Tibial artery (tissue), 4 donors: ENCODE measurements at regions not wholly inside any gene's neighbourhood (a gene's known extent, or its start where the extent isn't known, plus 50 kb on each side); places are given as distances from the start of the nearest gene placed in this dataset.

Experiments used
- DNase-seq, 2 donors: peaks; one replicate each; pipeline ENCODE4 v3.0.0-alpha.2; 2019
- H3K27ac ChIP-seq, 2 donors: fragments of 200-600 bp; sonication (generic) in 1 of 2; 1 replicate in 1 of 2; 2 replicates in 1 of 2; pipeline ENCODE4 v1.5.1; 2018 to 2019; ENCODE audit warnings: mild to moderate bottlenecking in 1 of 2
- H3K27me3 ChIP-seq, 2 donors: fragments of 200-600 bp; sonication (generic) in 1 of 2; one replicate each; pipeline versions ENCODE4 v1.5.1 to v1.6.0; 2016 to 2019
- H3K36me3 ChIP-seq, 3 donors: fragments of 200-600 bp; sonication (generic) in 2 of 3; one replicate each; pipeline ENCODE4 v1.5.1; 2016 to 2019; ENCODE audit warnings: mild to moderate bottlenecking in 2 of 3
- H3K4me1 ChIP-seq, 4 donors: fragments of 200-600 bp; sonication (generic) in 2 of 4; 1 replicate in 3 of 4; 2 replicates in 1 of 4; pipeline ENCODE4 v1.5.1; 2016 to 2019
- H3K4me3 ChIP-seq, 2 donors: fragments of 200-600 bp; sonication (generic) in 1 of 2; 1 replicate in 1 of 2; 2 replicates in 1 of 2; pipeline ENCODE4 v1.5.1; 2018 to 2019; ENCODE audit warnings: mild to moderate bottlenecking in 2 of 2
- H3K9me3 ChIP-seq, 3 donors: fragments of 200-600 bp; sonication (generic) in 1 of 3; one replicate each; pipeline ENCODE4 v1.5.1; 2016 to 2019
- CTCF ChIP-seq, 2 experiments: fragments of 200-600 bp in 1 of 2; fragments of 450-650 bp in 1 of 2; IDR thresholded peaks; one replicate each; pipeline ENCODE4 v1.5.1; 2017 to 2019; ENCODE audit warnings: antibody characterized with exemption in 2 of 2, mild to moderate bottlenecking in 1 of 2, moderate library complexity in 1 of 2
- intact Hi-C: fragments of 100-400 bp; cut with DNase I; formaldehyde crosslinking; loops from one replicate; pipeline ENCODE4 v1.15.0; 2023; ENCODE audit warnings: low total_unique reads

GRCh38 chr22:47551431-47551775, 789.0 kb downstream of the TBC1D22A start:
- Histone ChIP-seq H3K27ac (no peak overlapping the region), H3K36me3 (no peaks in the 10 kb centered on the region), H3K4me1 (no peaks in the 10 kb centered on the region), H3K27me3 (peaks cover 0 to 5% of the 10 kb centered on the region in 2 donors), H3K9me3 (no peaks in the 10 kb centered on the region), H3K4me3 (no peak overlapping the region)
- intact Hi-C loops, result no loop called here
- TF ChIP-seq CTCF (IDR thresholded peaks at IDR 0.05), result no peak
- no peak for DNase-seq

- Histone ChIP-seq H3K4me1 (no peaks in the 10 kb centered on the region), H3K27me3 (peaks cover 0 to 5% of the 10 kb centered on the region in 2 donors), H3K4me3 (no peak overlapping the region), H3K36me3 (no peaks in the 10 kb centered on the region), H3K27ac (no peak overlapping the region), H3K9me3 (no peaks in the 10 kb centered on the region)
- no peak for TF ChIP-seq CTCF (IDR thresholded peaks at IDR 0.05)
- intact Hi-C loops, result no loop called here
- peak in 1 of 2 donors; percentile 45 for DNase-seq
These were observed 788.3 kb downstream of the TBC1D22A start for GRCh38 chr22:47550524-47551430.

GRCh38 chr22:47549741-47550340, 787.4 kb downstream of the TBC1D22A start:
- no peak overlapping the region for H3K4me3 ChIP-seq
- peak in 1 of 2 donors; percentile 54 for DNase-seq
- TF ChIP-seq CTCF (IDR thresholded peaks at IDR 0.05), result no peak
- intact Hi-C loops, result no loop called here
- peaks cover 0 to 5% (median 0%) of the 10 kb centered on the region in 3 donors for H3K9me3 ChIP-seq
- no peaks in the 10 kb centered on the region for H3K36me3 ChIP-seq
- H3K27me3 ChIP-seq, result peaks cover 0 to 5% of the 10 kb centered on the region in 2 donors
- H3K27ac ChIP-seq, result no peak overlapping the region
- H3K4me1 ChIP-seq, result no peaks in the 10 kb centered on the region

GRCh38 chr22:47548953-47549740, 786.7 kb downstream of the TBC1D22A start:
- Histone ChIP-seq H3K36me3 (no peaks in the 10 kb centered on the region), H3K27me3 (peaks cover 0 to 5% of the 10 kb centered on the region in 2 donors), H3K9me3 (peaks cover 0 to 5% (median 3%) of the 10 kb centered on the region in 3 donors), H3K27ac (no peak overlapping the region), H3K4me1 (no peaks in the 10 kb centered on the region), H3K4me3 (no peak overlapping the region)
- DNase-seq, result no peak
- TF ChIP-seq CTCF (IDR thresholded peaks at IDR 0.05), result no peak
- intact Hi-C loops, result no loop called here

GRCh38 chr22:47547881-47548650, 785.6 kb downstream of the TBC1D22A start:
- H3K4me1 ChIP-seq, result no peaks in the 10 kb centered on the region
- TF ChIP-seq CTCF (IDR thresholded peaks at IDR 0.05), result no peak
- H3K27me3 ChIP-seq, result peaks cover 0 to 5% of the 10 kb centered on the region in 2 donors
- no peak overlapping the region for H3K27ac ChIP-seq
- DNase-seq, result no peak
- no peaks in the 10 kb centered on the region for H3K36me3 ChIP-seq
- H3K4me3 ChIP-seq, result no peak overlapping the region
- intact Hi-C loops, result no loop called here
- peaks cover 0 to 5% (median 3%) of the 10 kb centered on the region in 3 donors for H3K9me3 ChIP-seq
